ENCODE measurements at regions not wholly inside any gene's neighbourhood (a gene's known extent, or its start where the extent isn't known, plus 50 kb on each side); places are given as distances from the start of the nearest gene placed in this dataset.
A peak's percentile ranks its signal among the peaks of the same experiment; 100 is the strongest.
"Not testable (repeated sequence)": the region's sequence is repeated elsewhere in the genome, so short reads cannot be mapped to it uniquely, and the experiment has no call there.

DNA sequence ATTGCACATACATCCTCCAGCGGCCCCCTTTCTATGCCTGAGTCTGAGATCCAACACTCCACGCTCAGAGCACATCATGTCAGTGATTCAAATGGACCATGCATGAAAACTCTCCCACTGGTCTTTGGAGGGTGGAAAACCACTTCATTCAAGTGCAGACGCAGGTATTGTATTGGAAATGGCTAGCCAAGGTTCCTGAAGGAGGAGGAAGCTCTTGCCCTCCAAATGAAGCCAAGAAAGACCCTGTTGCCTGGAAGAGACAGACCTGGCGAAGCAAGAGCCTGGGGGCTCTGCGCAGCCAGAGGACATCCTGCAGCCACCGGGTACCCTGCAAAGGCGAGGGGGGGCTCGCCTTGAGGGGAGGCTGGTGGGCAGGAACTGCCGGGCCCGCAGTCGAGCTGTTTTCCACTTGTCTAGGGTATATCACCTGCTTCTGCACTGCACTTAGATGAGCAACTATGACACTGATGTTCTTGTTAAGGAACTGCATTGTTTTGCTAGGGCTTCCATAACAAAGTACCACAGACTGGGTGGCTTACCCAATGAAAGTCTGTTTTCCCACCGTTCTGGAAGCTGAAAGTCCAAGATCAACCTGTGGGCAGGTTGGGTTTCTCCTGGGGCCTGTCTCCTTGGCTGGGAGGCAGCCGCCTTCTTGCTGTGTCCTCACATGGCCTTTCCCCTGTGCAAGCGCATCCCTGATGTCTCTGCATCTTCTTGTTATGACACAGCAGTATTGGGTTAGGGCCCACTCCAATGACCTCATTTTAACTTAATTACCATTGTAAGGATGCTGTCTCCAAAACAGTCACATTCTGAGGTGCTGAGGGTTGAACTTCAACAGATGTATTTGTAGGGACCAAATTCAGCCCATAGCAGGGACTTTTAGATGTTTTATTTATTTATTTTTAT, 233.4 kb downstream of the ARHGAP12 start:
- no peak for DNase-seq
- intact Hi-C loops (cut with DNase I): no loop called here

- DNase-seq: no peak
- intact Hi-C loops (cut with DNase I): no loop called here
These were observed 234.4 kb downstream of the ARHGAP12 start for GRCh38 chr10:31694126-31694685.

- intact Hi-C loops (cut with DNase I): no loop called here
These were observed 235.1 kb downstream of the ARHGAP12 start for GRCh38 chr10:31693491-31693890.

DNA sequence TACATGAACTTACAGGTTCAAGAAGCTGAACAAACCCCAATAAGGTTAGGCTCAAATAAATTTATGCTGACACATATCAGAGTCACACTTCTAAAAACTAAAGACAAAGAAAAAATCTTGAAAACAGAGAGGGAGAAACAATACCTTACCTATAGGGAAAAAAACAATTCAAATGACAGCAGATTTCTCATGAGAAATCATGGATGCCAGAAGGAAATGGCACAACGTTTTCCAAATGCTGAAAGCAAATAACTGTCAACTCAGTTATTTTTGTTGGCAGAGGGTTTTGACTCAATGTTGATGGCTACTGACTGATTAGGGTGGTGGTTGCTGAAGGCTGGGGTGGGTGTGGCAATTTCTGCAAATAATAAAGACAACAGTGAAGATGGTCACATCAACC, 239.4 kb downstream of the ARHGAP12 start:
- no peak for DNase-seq

More at GRCh38 chr10:31693491-31693890, 235.1 kb downstream of the ARHGAP12 start:
- peak in 2 of 42 donors; percentile 28 for DNase-seq

GRCh38 chr10:31687663-31688482, 240.8 kb downstream of the ARHGAP12 start:
- intact Hi-C loops (cut with DNase I): no loop called here
- no peak for DNase-seq

More for the DNA sequence above, 239.4 kb downstream of the ARHGAP12 start:
- intact Hi-C loops (cut with DNase I): no loop called here

DNA sequence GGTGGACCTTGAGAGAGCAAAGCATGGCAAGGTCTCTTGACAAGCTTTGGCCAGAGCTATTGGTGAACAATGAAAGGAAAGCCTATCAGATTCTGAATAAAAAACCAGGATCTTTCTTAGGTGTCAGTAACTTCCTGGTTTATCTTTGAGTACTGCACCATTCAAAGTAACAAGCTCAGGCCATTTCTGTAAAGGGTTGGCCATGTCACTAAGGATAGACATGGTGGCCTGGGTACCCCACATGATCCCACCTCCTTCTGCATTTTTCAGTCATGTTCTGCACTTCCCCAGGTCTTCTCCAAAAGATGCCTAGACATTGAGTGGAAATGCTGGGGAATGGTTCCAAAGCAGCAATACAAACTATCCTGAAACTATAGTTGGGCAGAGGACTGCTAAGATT, 242.0 kb downstream of the ARHGAP12 start:
- intact Hi-C loops (cut with DNase I): no loop called here
- no peak for DNase-seq

GRCh38 chr10:31683682-31684081, 244.9 kb downstream of the ARHGAP12 start:
- no peak for DNase-seq
- intact Hi-C loops (cut with DNase I): no loop called here

- peak in 1 of 42 donors; percentile 3 for DNase-seq
- intact Hi-C loops (cut with DNase I): no loop called here
These were observed 248.7 kb downstream of the ARHGAP12 start for GRCh38 chr10:31679936-31680335.

GRCh38 chr10:31678575-31679516, 249.8 kb downstream of the ARHGAP12 start:
- intact Hi-C loops (cut with DNase I): no loop called here

DNA sequence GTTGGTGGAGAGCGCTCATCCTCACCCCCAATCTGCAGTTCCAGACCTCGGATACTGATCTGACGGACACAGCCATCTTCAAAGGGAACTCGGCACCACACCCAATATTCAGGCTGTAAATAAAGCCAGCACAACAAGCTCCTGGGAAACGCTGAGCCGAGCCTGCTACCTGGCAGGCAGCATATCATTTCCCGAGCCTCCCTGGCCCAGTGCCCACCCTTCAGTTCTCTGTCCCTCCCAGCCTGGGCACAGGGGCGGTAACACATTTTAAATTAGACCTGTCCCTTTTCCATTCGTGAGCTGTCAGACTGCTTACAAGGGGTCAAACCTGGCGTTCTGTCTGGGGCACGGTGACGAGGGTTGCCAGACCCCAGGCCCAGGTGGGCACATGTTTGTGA, 250.5 kb downstream of the ARHGAP12 start:
- intact Hi-C loops (cut with DNase I): no loop called here

More at GRCh38 chr10:31678575-31679516, 249.8 kb downstream of the ARHGAP12 start:
- DNase-seq: no peak

GRCh38 chr10:31677195-31678138, 251.2 kb downstream of the ARHGAP12 start:
- no peak for DNase-seq
- intact Hi-C loops (cut with DNase I): no loop called here

More for the DNA sequence above, 250.5 kb downstream of the ARHGAP12 start:
- DNase-seq: peak in 1 of 42 donors; percentile 47

DNA sequence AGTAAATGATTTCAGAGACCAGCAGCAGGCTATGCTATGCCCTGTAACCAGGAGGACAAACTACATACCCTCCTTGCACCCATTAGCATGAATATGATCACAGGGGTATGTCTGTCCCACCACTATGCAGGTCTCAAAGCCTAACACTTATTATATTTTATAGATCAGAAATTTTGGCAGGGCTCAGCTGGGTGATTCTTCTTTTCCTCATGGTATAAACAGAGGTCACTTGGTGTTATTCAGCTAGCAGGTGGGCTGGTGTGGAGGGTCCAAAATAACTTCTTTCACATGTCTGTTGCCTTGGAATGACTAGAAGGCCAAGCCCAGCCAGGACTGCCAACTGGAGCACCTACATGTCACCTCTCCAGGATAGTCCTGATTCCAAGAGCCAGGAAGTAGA, 252.9 kb downstream of the ARHGAP12 start:
- intact Hi-C loops (cut with DNase I): no loop called here
- no peak for DNase-seq

- DNase-seq: peak in 29 of 42 donors; percentile 3 to 80 (median 46)
These were observed 259.3 kb downstream of the ARHGAP12 start for GRCh38 chr10:31669357-31669756.

GRCh38 chr10:31668326-31668725, 260.3 kb downstream of the ARHGAP12 start:
- DNase-seq: no peak
- intact Hi-C loops (cut with DNase I): no loop called here

More at GRCh38 chr10:31669357-31669756, 259.3 kb downstream of the ARHGAP12 start:
- intact Hi-C loops (cut with DNase I): no loop called here

GRCh38 chr10:31665764-31666279, 262.8 kb downstream of the ARHGAP12 start:
- DNase-seq; intact Hi-C loops (cut with DNase I): not testable (repeated sequence)

- intact Hi-C loops (cut with DNase I): no loop called here
- no peak for DNase-seq
These were observed 263.8 kb downstream of the ARHGAP12 start for GRCh38 chr10:31664803-31665202.

DNA sequence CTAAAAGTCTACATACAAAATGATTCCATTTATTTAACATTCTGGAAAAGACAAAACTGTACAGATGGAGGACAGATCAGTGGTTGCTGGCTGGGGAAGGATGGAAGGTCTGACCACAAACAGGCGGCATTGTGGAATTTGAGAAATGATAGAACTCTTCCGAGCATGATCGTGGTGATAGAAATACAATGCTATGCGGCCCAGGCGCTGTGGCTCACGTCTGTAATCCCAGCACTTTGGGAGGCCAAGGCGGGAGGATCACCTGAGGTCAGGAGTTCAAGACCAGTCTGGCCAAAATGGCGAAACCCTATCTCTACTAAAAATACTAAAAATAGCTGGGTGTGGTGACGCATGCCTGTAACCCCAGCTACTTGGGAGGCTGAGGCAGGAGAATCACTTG, 264.6 kb downstream of the ARHGAP12 start:
- DNase-seq; intact Hi-C loops (cut with DNase I): not testable (repeated sequence)

Data from head of caudate nucleus (tissue), 42 donors.